ENCODE measurements at regions not wholly inside any gene's neighbourhood (a gene's known extent, or its start where the extent isn't known, plus 50 kb on each side); places are given as distances from the start of the nearest gene placed in this dataset.

DNA sequence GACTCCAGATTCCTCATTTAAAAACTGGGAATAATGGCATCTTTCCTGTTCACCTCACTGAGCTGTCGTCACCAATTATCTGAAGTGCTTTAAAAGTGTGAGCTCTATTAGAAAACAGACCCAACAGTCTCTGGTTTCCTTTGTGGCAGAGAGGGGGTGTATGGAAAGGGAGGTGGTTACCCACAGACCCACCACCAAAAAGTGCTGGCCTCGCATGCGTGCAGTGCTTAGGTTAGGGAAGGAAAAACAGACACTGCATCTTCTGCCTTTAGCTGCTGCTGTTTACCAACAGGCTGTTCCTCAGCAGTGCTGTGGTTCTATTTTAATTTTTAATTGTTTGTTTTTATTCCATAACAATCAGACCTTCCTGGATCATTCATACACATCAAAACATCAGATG, 249.6 kb downstream of the PIK3R1 start:
- intact Hi-C loops (cut with DNase I) = no loop called here
- Histone ChIP-seq H3K4me3 (no peak overlapping the region), H3K27me3 (ENCODE audit: low read depth) (no peaks in the 10 kb centered on the region), H3K36me3 (no peaks in the 10 kb centered on the region), H3K4me1 (no peaks in the 10 kb centered on the region), H3K9me3 (no peaks in the 10 kb centered on the region), H3K27ac (no peak overlapping the region)
- DNase-seq (no peak), ATAC-seq (no peak)
- TF ChIP-seq, protein P1, sequence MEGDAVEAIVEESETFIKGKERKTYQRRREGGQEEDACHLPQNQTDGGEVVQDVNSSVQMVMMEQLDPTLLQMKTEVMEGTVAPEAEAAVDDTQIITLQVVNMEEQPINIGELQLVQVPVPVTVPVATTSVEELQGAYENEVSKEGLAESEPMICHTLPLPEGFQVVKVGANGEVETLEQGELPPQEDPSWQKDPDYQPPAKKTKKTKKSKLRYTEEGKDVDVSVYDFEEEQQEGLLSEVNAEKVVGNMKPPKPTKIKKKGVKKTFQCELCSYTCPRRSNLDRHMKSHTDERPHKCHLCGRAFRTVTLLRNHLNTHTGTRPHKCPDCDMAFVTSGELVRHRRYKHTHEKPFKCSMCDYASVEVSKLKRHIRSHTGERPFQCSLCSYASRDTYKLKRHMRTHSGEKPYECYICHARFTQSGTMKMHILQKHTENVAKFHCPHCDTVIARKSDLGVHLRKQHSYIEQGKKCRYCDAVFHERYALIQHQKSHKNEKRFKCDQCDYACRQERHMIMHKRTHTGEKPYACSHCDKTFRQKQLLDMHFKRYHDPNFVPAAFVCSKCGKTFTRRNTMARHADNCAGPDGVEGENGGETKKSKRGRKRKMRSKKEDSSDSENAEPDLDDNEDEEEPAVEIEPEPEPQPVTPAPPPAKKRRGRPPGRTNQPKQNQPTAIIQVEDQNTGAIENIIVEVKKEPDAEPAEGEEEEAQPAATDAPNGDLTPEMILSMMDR (IDR thresholded peaks at IDR 0.05) = no peak

- ATAC-seq = no peak
- no peaks in the 10 kb centered on the region for H3K9me3 ChIP-seq
- no peaks in the 10 kb centered on the region for H3K27me3 ChIP-seq (ENCODE audit: low read depth)
- TF ChIP-seq, protein P1 (IDR thresholded peaks at IDR 0.05) = no peak
- H3K4me3 ChIP-seq = no peak overlapping the region
- no peak for DNase-seq
- no peaks in the 10 kb centered on the region for H3K4me1 ChIP-seq
- no peak overlapping the region for H3K27ac ChIP-seq
- intact Hi-C loops (cut with DNase I) = no loop called here
- no peaks in the 10 kb centered on the region for H3K36me3 ChIP-seq
Observed at GRCh38 chr5:68465934-68466551, 250.5 kb downstream of the PIK3R1 start.

DNA sequence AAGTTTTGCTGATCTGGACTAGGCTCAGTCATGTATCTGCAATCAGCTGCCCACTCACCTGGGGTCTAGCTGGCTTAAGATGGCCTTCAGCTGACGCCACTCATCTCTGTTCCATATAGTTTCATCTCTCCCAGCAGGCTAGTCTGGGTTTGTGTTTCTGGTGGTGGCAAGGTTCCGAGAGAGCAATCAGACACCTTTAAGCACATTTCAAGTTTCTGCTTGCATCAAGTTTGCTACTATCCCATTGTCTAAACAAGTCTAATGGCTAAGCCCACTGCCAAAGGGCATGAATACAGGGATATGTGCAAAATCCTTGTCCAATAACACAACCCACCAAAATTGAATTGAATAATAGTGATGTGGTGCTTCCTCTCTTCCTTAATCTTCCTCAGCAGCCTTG, 251.7 kb downstream of the PIK3R1 start:
- H3K9me3 ChIP-seq = no peaks in the 10 kb centered on the region
- H3K4me3 ChIP-seq = no peak overlapping the region
- ATAC-seq (no peak), DNase-seq (no peak)
- intact Hi-C loops (cut with DNase I) = no loop called here
- H3K36me3 ChIP-seq = no peaks in the 10 kb centered on the region
- no peaks in the 10 kb centered on the region for H3K4me1 ChIP-seq
- H3K27me3 ChIP-seq (ENCODE audit: low read depth) = no peaks in the 10 kb centered on the region
- H3K27ac ChIP-seq = no peak overlapping the region
- TF ChIP-seq, protein P1 (IDR thresholded peaks at IDR 0.05) = no peak

GRCh38 chr5:68467794-68468193, 252.2 kb downstream of the PIK3R1 start:
- H3K4me3 ChIP-seq = no peak overlapping the region
- TF ChIP-seq, protein P1 (IDR thresholded peaks at IDR 0.05) = no peak
- no peak for DNase-seq
- no peaks in the 10 kb centered on the region for H3K27me3 ChIP-seq (ENCODE audit: low read depth)
- no peaks in the 10 kb centered on the region for H3K36me3 ChIP-seq
- no peaks in the 10 kb centered on the region for H3K9me3 ChIP-seq
- intact Hi-C loops (cut with DNase I) = no loop called here
- no peak for ATAC-seq
- H3K4me1 ChIP-seq = no peaks in the 10 kb centered on the region
- H3K27ac ChIP-seq = no peak overlapping the region

DNA sequence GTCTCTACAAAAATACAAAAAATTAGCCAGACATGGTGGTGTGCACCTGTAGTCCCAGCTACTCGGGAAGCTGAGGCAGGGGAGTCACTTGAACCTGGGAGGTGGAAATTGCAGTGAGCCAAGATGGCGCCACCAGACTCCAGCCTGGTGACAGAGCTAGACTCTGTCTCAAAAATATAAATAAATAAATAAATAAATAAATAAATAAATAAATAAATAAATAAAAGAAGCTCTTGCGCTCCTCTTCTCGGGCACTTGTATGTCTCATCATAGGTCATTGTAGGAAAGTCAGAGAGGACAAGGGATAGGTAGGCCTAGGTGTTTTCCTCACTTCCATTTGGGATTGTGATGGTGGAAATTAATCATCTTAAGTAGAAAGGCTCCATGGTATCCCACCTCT, 252.8 kb downstream of the PIK3R1 start:
- Histone ChIP-seq H3K27ac (no peak overlapping the region), H3K36me3 (no peaks in the 10 kb centered on the region), H3K9me3 (no peaks in the 10 kb centered on the region), H3K27me3 (ENCODE audit: low read depth) (no peaks in the 10 kb centered on the region), H3K4me3 (no peak overlapping the region), H3K4me1 (no peaks in the 10 kb centered on the region)
- DNase-seq = no peak
- TF ChIP-seq, protein P1 (IDR thresholded peaks at IDR 0.05) = no peak
- no peak for ATAC-seq
- intact Hi-C loops (cut with DNase I) = no loop called here

Data from lower lobe of right lung (tissue), 2 donors.